ENCODE measurements at regions not wholly inside any gene's neighbourhood (a gene's known extent, or its start where the extent isn't known, plus 50 kb on each side); places are given as distances from the start of the nearest gene placed in this dataset.

GRCh38 chr15:36218991-36219390 lies 360.4 kb upstream of the CDIN1 start:
- 79 to 90% (median 82%) methylated on average over 2 of the region's 2 CpGs for WGBS, 4 donors
- Histone ChIP-seq H3K4me1 (replicated peaks in 1 of 2) (no peaks in the 10 kb centered on the region), H3K36me3 (replicated peaks in 1 of 2) (no peaks in the 10 kb centered on the region), H3K9me3 (replicated peaks in 1 of 3) (no peaks in the 10 kb centered on the region), H3K27me3 (no peaks in the 10 kb centered on the region), H3K27ac (no peak overlapping the region), H3K4me3 (no peak overlapping the region)
- TF ChIP-seq CTCF (IDR thresholded peaks at IDR 0.05) (no peak), POLR2A (IDR thresholded peaks at IDR 0.05) (no peak)
- intact Hi-C loops (cut with DNase I), result no loop called here
- DNase-seq, result no peak

GRCh38 chr15:36221992-36222391 lies 357.4 kb upstream of the CDIN1 start:
- H3K4me3 ChIP-seq, result no peak overlapping the region
- no peak for TF ChIP-seq CTCF (IDR thresholded peaks at IDR 0.05)
- no peak for TF ChIP-seq POLR2A (IDR thresholded peaks at IDR 0.05)
- no peaks in the 10 kb centered on the region for H3K4me1 ChIP-seq (replicated peaks in 1 of 2)
- H3K27ac ChIP-seq, result no peak overlapping the region
- DNase-seq, result no peak
- no peaks in the 10 kb centered on the region for H3K27me3 ChIP-seq
- H3K36me3 ChIP-seq (replicated peaks in 1 of 2), result no peaks in the 10 kb centered on the region
- intact Hi-C loops (cut with DNase I), result no loop called here
- 86 to 90% (median 87%) methylated on average over 1 of the region's 1 CpG for WGBS, 4 donors
- H3K9me3 ChIP-seq (replicated peaks in 1 of 3), result no peaks in the 10 kb centered on the region

DNA sequence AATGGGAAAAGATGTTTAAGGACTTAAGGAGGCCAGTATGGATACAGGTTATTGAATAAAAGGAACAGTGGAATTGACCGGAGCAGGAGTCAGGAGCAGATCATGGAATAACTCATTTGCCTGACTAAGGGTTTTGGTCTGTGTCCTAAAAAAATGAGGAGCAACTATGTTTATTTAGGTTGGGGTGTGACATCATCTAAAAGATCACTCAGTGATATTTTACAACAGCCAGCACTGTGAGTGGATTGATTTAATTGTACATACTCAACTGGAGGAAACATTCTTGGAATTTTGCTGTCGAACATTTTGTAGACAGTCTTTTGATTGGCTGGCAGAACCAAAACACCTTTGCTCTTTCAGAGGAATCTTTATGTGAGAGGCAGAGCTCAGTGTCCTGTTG lies 348.6 kb upstream of the CDIN1 start:
- 72 to 90% (median 75%) methylated on average over 2 of the region's 2 CpGs for WGBS, 4 donors
- H3K27me3 ChIP-seq, result no peaks in the 10 kb centered on the region
- no peak overlapping the region for H3K4me3 ChIP-seq
- H3K27ac ChIP-seq, result no peak overlapping the region
- intact Hi-C loops (cut with DNase I), result no loop called here
- TF ChIP-seq CTCF (IDR thresholded peaks at IDR 0.05), result no peak
- TF ChIP-seq POLR2A (IDR thresholded peaks at IDR 0.05), result no peak
- peaks cover 0 to 7% (median 0%) of the 10 kb centered on the region in 3 donors for H3K9me3 ChIP-seq (replicated peaks in 1 of 3)
- no peaks in the 10 kb centered on the region for H3K36me3 ChIP-seq (replicated peaks in 1 of 2)
- H3K4me1 ChIP-seq (replicated peaks in 1 of 2), result no peaks in the 10 kb centered on the region
- DNase-seq, result no peak

GRCh38 chr15:36232491-36232890 lies 346.9 kb upstream of the CDIN1 start:
- no peak overlapping the region for H3K27ac ChIP-seq
- intact Hi-C loops (cut with DNase I), result no loop called here
- H3K9me3 ChIP-seq (replicated peaks in 1 of 3), result peaks cover 0 to 7% (median 0%) of the 10 kb centered on the region in 3 donors
- WGBS, 4 donors, result 48 to 89% (median 62%) methylated on average over 1 of the region's 1 CpG
- H3K27me3 ChIP-seq, result no peaks in the 10 kb centered on the region
- H3K4me3 ChIP-seq, result no peak overlapping the region
- no peaks in the 10 kb centered on the region for H3K36me3 ChIP-seq (replicated peaks in 1 of 2)
- no peak for DNase-seq
- TF ChIP-seq CTCF (IDR thresholded peaks at IDR 0.05) (no peak), POLR2A (IDR thresholded peaks at IDR 0.05) (no peak)
- H3K4me1 ChIP-seq (replicated peaks in 1 of 2), result no peaks in the 10 kb centered on the region

Measured in adrenal gland (tissue), 9 donors.